ENCODE measurements at regions not wholly inside any gene's neighbourhood (a gene's known extent, or its start where the extent isn't known, plus 50 kb on each side); places are given as distances from the start of the nearest gene placed in this dataset.

GRCh38 chr12:75592086-75592485, 80.7 kb upstream of the KRR1 start:
- no peak for ATAC-seq
- no peak for TF ChIP-seq CREB5 (CRISPR knock-in tag; IDR thresholded peaks at IDR 0.05; ENCODE audit: low read depth)
- no peak for TF ChIP-seq PPARA (CRISPR knock-in tag; IDR thresholded peaks at IDR 0.05; ENCODE audit: borderline replicate concordance)
- no peak for TF ChIP-seq CSRNP3 (CRISPR knock-in tag; IDR thresholded peaks at IDR 0.05)
- TF ChIP-seq GLIS3 (CRISPR knock-in tag; IDR thresholded peaks at IDR 0.05) = no peak
- no peak for TF ChIP-seq ZC3H10 (CRISPR knock-in tag; IDR thresholded peaks at IDR 0.05)
- TF ChIP-seq BACH2 (CRISPR knock-in tag; IDR thresholded peaks at IDR 0.05; ENCODE audit: borderline replicate concordance) = no peak
- TF ChIP-seq ZFP3 (CRISPR knock-in tag; IDR thresholded peaks at IDR 0.05) = no peak
- no peak for TF ChIP-seq OSR1 (CRISPR knock-in tag; IDR thresholded peaks at IDR 0.05)
- no peak for TF ChIP-seq SNAI2 (CRISPR knock-in tag; IDR thresholded peaks at IDR 0.05)

GRCh38 chr12:75591628-75592027, 80.2 kb upstream of the KRR1 start:
- ATAC-seq = no peak

GRCh38 chr12:75589801-75590200, 78.4 kb upstream of the KRR1 start:
- TF ChIP-seq TOX (CRISPR knock-in tag; IDR thresholded peaks at IDR 0.05; ENCODE audit: borderline replicate concordance) = no peak
- no peak for TF ChIP-seq PATZ1 (CRISPR knock-in tag; IDR thresholded peaks at IDR 0.05; ENCODE audit: borderline replicate concordance)
- TF ChIP-seq ESRRG (CRISPR knock-in tag; IDR thresholded peaks at IDR 0.05) = no peak
- no peak for TF ChIP-seq BACH2 (CRISPR knock-in tag; IDR thresholded peaks at IDR 0.05; ENCODE audit: borderline replicate concordance)
- no peak for TF ChIP-seq ZNF70 (CRISPR knock-in tag; IDR thresholded peaks at IDR 0.05)
- no peak for TF ChIP-seq ZNF8 (CRISPR knock-in tag; IDR thresholded peaks at IDR 0.05)
- TF ChIP-seq PPARA (CRISPR knock-in tag; IDR thresholded peaks at IDR 0.05; ENCODE audit: borderline replicate concordance) = no peak
- TF ChIP-seq CSDC2 (CRISPR knock-in tag; IDR thresholded peaks at IDR 0.05) = no peak
- TF ChIP-seq CREB5 (CRISPR knock-in tag; IDR thresholded peaks at IDR 0.05; ENCODE audit: low read depth) = no peak
- TF ChIP-seq RARB (CRISPR knock-in tag; IDR thresholded peaks at IDR 0.05) = no peak
- no peak for TF ChIP-seq POU6F1 (CRISPR knock-in tag; IDR thresholded peaks at IDR 0.05; ENCODE audit: borderline replicate concordance, low read depth)
- no peak for TF ChIP-seq TCF4 (CRISPR knock-in tag; IDR thresholded peaks at IDR 0.05; ENCODE audit: borderline replicate concordance)
- no peak for TF ChIP-seq ARNTL (CRISPR knock-in tag; IDR thresholded peaks at IDR 0.05; ENCODE audit: borderline replicate concordance, low read depth)
- TF ChIP-seq ZC3H10 (CRISPR knock-in tag; IDR thresholded peaks at IDR 0.05) = no peak
- no peak for TF ChIP-seq CSRNP3 (CRISPR knock-in tag; IDR thresholded peaks at IDR 0.05)
- TF ChIP-seq ZFP3 (CRISPR knock-in tag; IDR thresholded peaks at IDR 0.05) = no peak
- TF ChIP-seq GLIS3 (CRISPR knock-in tag; IDR thresholded peaks at IDR 0.05) = no peak
- no peak for TF ChIP-seq ZFP30 (CRISPR knock-in tag; IDR thresholded peaks at IDR 0.05)
- no peak for ATAC-seq

More at GRCh38 chr12:75591628-75592027, 80.2 kb upstream of the KRR1 start:
- peak; percentile 29; the same call in 1 of the 2 replicates for TF ChIP-seq ISL1 (CRISPR knock-in tag; IDR thresholded peaks at IDR 0.05)
- TF ChIP-seq ARNTL (CRISPR knock-in tag; IDR thresholded peaks at IDR 0.05; ENCODE audit: borderline replicate concordance, low read depth) = no peak
- peak; percentile 95 for TF ChIP-seq ZNF70 (CRISPR knock-in tag; IDR thresholded peaks at IDR 0.05)
- TF ChIP-seq OSR1 (CRISPR knock-in tag; IDR thresholded peaks at IDR 0.05) = no peak
- peak; percentile 46; the same call in 1 of the 2 replicates for TF ChIP-seq TSHZ2 (CRISPR knock-in tag; IDR thresholded peaks at IDR 0.05)
- peak; percentile 80 for TF ChIP-seq TCF4 (CRISPR knock-in tag; IDR thresholded peaks at IDR 0.05; ENCODE audit: borderline replicate concordance)

Measured in SK-N-SH treated with all-trans-retinoic acid at 6 μM for 48 hours (cell line).